Urothelium cell line (cell line): ENCODE measurements at regions not wholly inside any gene's neighbourhood (a gene's known extent, or its start where the extent isn't known, plus 50 kb on each side); places are given as distances from the start of the nearest gene placed in this dataset.

Experiments
- DNase-seq: peaks from one replicate; pipeline ENCODE4 v3.0.0; 2011; ENCODE audit warnings: low spot score, mixed read lengths
- FAIRE-seq: peaks from 2 replicates; lab custom pipeline; 2011; peaks lifted over from hg19 to GRCh38; lab: Jason Lieb, UNC

DNA sequence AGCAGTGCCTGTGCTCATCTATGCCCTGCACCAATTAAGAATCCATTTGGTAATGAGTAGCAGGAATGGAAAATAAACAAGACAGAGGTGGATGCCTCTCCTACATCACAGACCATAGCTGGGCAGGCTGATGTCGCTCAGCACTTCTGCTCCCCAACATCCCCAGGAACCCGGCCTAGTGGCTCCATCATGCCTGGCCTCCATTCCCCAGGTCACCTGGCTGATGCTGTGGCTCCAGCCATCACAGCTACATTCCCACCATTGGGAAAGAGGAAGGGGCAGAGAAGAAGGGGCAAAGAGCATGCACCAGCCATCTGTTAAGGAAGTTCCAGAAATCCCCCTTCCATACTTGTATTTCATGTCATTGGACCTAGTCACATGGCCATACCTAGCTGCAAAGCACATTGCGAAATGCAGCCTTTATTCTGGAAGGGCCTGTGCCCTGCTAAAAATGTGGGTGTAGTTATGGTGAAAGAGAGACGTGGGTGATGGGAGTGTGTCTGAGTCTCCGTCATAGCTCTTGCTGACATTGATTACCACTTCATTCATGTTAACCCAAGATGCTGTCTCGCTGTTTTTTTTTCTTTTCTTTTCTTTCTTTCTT is 86.1 kb upstream of the ADAMTS2 start:
- FAIRE-seq (peak; percentile 40), DNase-seq (no peak)

DNA sequence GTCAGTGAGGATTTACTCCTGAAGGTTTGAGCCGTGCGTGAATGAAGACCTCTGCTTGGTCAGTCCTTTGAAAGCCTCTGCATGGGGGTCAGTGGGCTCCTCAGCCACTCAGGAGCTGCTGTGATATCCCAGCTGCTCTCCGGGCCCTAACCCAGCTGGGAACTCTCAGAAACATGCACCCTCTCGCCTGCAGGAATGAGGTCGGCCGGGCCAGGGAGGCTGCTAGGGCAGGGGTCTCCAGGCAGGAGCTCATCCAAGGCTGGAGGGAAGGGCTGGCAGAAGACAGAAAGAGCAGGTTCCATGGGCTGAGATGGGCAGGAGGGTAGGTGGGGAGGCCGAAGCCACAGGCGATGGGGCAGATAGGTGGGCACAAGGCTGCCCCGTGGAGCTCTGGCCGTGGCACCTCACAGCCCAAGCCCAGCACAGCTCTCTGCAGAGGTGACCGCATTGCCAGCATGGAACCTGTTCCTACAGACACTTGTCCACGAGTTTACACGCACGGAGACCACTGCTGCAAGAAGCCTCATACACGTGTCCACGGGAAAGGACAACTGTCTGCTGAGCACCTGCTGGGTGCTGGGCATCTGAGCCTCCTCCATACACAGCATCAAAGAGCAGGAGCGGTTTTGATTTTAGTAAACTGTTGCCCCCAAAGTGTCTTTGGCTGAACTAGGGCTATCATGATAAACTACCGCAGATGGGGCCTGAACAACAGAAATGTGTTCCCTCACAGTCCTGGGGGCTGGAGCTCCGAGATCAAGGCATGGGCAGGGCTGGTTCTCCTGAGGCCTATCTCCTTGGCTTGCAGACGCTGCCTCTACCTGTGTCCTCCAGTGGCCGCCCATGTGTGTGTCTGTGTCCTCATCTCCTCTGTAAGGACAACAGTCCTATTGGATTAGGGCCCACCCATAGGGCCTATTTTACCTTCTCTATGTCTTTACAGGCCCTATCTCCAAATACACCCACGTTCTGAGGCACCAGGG is 85.2 kb upstream of the ADAMTS2 start:
- FAIRE-seq (no peak), DNase-seq (no peak)

DNA sequence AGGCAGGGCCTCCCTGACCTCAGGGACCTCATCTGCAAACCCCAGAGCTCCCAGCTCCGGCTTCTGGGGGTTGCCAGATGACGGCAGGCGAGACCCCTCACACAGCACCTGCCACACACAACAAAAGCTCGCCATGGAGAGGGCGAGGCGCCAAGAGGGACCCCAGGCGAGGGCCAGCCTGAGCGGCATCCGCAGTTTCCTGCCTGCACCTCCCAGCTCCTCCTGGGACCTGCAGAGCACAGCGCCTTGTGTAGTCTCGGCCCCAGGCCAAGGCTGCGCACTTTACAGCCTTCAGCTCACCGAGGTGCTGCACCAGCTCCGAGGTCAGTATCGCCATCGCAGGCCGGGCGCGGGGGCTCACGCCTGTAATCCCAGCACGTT is 82.4 kb upstream of the ADAMTS2 start:
- FAIRE-seq, result no peak
- no peak for DNase-seq

DNA sequence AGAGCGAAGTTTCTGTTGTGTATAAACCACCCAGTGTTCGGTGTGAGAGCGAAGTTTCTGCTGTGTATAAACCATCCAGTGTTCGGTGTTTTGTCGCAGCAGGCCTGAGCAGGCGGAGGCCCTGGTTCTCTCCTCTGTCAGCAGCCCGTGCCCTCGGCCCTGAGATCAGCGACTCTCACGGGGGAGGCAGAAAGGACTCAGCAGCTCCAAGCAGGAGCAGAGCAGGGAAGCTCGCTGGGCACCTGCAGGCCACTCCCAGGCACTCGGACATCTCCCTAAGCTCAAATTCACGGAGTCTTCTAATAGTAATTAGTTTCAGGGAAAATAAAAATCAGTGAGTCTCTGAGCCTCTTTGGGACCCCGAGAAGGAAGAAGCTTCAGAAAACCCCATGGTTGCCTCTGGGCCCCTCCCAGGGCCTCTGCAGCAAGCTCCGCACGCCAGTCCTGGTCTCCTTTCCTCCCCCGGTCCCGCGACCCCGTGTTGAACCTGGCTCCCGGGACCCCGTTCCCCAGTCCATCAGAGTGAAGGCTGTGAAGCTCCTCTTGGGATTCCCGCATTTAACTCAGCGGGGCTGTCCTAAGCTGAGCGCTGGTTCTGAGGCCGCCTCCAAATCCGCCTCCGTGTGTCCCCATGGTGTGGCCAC is 81.9 kb upstream of the ADAMTS2 start:
- DNase-seq, result no peak

DNA sequence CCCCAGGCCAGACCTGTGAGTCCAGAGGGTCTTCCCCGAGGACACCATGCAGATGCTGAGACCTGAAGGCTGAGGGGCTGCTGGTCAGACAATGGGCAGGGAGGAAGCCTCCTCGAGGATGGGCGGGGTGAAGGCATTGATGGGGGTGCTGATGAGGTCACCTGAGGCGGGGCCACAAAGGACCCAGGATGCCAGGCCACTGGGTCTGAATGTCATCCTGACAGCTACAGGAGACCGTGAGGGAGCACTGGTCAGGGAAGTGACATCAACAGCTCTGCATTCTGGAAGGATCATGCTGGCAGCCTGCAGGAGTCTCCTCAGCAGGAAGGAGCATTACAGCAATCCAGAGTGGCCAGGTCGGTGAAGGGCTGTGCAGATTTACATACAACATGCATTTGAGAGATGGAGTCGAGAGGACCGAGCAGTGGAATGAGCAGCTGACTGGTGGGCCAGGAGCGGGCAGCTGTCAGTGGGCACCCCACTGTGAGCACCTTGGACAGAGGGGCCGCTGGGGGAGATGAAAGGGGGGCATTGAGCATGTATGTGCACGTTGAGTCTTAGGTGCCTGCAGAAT is 77.7 kb upstream of the ADAMTS2 start:
- FAIRE-seq (peak; percentile 42), DNase-seq (no peak)

More for the DNA sequence above, 81.9 kb upstream of the ADAMTS2 start:
- FAIRE-seq, result no peak

DNA sequence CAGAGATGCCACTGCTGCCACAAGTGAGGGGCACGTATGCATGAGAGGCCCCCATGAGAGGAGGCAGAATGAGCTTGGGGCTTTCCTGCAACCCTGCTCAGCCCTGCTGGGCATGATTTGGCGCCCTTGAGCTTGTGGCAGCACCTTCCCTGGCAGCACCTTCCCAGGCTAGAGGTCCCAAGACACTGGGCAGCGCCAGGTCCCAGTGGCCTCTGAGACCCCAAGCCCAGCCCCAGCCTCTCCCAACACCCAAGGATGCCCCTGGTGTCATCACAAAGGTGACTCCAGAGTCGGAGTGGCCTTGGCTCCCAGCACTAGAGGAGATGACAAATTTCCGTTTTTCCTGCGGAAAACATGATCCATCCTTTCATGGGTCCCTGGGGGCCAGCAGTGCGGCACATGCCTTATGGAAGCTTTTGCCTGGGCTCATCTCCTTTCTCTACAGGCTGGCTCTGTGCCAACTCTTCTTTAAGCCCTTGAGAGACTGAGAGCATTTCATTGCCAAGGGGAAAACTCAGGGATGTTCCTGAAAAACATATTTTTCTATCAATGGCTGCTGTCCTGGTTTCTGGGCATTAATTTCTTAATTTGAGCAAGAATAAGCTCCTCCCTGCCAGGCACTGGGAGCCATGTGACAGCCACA is 77.1 kb upstream of the ADAMTS2 start:
- FAIRE-seq (no peak), DNase-seq (no peak)

DNA sequence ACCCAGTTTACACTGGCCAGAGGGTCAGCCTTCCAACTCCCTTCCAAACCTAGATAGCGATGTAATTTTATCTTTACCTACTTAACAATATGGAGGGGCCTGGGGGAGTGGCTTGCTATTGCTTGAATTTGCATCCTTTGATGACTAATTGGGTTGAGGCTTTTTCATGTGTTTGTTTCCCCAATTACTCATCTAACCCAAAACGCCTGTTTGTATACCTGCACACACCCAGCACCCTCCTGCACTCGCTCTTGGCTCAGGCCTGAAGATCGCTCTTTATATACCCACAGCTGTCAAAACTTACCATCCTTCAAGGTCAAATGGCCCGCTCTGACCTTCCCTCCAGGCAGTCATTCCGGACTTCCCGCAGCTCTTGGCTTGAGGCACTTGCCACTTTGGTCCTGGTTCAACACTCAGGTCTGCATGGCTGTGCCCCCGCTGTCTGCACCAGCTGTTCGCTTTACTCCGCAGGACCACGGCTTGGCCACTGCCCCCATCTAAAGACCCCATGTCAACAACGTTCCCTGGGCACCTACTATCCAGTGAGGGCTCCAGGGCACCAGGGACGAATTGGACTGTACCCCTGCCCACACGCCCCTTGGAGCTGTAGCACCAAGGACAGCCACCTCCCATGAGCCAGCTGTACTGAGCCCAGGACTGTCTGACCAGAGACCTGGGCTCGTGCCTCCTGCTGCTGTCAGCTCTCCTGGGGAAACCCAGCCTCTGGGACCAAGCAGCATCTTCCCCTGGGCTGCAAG is 76.1 kb upstream of the ADAMTS2 start:
- DNase-seq, result no peak
- no peak for FAIRE-seq

DNA sequence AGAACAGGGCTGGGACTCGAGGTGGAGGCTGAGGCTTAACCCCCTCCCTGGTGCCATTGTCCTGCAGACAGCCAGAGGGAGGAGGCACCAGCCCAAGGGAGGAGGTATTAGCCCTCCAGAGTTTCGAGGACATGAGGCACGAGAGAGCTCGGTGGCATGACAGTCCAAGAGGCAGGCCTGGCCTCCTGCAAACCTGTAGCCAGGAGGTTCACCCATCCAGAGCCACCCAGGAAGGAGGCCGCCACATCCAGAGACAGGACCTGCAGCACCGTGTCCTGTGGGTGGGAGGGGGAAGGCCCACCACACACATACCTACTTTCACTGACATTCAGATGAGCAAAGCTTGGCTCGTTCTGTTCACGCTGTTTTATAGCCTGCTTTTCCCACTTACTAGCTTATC is 75.2 kb upstream of the ADAMTS2 start:
- DNase-seq (no peak), FAIRE-seq (no peak)

DNA sequence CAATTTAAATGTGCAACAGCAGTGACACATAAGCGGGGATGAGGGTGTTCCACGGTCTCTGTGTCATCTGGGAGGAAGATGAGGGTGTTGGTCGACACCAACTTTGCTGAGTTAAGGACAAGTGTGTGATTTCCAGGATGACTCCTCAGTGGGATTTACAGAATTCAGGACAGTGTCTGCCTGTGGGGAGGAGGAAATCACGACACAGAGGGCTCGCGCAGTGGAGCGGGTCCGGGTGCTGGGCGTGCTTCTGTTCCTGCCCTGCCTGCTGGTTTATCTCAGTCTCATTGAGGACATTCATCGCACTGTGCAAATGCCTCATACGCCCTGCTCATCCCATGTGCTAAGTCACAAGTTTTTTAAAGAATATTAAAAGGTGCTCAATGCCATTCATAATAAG is 73.7 kb upstream of the ADAMTS2 start:
- no peak for FAIRE-seq
- DNase-seq, result no peak

DNA sequence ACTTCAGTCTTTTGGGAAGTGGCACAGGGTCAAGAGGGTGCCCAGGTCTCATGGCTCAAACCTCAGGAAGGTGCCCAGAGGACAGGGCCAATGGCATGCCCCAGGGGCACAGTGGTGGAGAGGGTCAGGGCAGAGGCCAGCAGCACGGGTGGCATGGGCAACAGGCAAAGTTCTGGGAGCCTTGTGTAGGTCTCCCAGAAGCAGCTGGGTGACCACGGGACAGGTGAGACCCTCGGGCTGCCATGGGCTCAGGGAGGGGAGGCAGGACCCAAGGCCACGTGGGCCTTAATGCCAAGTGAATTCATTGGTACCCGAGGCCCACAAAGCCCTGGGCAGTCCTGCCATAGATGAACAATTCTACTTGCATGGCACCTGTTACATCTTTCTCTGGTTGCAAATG is 72.4 kb upstream of the ADAMTS2 start:
- FAIRE-seq, result no peak
- DNase-seq, result no peak

DNA sequence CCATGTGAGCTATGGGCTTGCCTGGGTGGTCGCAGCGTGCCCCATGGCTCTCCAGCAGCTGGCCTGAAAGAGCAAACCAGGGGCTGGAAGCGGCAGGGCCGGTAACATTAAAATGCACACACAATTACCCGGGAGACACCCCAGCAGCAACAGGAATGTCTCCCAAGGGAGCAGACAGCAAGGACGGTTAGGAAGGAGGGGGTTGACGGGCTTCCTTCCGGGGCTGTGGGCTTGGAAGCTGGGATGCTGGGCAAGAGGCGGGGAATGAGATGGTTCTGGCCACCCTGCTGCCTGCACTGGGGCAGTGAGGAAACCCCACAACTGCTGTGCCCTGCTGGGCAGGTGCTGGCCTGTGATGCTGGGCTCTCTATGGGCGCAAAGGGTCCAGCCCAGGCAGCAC is 71.8 kb upstream of the ADAMTS2 start:
- no peak for FAIRE-seq
- no peak for DNase-seq

DNA sequence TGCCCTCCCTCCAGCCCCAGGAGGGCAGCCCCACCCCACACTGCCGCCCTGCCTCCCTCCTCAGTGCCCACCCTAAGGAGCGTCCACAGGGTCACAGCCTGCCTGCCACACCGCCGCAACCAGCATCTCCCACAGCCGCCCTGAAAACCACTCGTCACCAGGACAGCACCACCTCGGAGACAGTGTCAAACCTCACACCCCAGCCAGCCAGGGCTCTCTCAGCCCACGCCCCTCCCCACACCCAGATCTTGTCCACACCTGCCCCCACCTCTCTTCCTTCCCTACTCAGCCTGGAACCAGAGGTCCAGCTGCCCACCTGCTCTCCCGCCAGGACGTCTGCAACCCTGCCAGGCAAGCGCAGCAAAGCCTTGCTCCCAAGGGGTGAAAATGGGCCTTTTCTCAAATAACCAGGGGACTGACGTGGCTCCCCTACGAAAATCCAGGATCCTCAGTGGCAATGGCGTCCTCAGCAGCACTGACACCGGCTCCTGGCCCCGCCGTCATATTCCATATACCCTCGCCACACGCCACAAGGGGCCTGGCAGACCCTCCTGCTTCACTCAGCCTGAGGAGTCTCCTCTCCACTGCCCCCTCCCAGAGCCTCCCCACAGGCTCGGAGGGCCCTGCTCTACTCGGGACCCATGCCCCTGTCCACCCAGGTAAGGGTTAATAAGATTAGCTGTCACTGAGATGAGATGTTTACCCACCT is 71.0 kb upstream of the ADAMTS2 start:
- no peak for FAIRE-seq
- no peak for DNase-seq

DNA sequence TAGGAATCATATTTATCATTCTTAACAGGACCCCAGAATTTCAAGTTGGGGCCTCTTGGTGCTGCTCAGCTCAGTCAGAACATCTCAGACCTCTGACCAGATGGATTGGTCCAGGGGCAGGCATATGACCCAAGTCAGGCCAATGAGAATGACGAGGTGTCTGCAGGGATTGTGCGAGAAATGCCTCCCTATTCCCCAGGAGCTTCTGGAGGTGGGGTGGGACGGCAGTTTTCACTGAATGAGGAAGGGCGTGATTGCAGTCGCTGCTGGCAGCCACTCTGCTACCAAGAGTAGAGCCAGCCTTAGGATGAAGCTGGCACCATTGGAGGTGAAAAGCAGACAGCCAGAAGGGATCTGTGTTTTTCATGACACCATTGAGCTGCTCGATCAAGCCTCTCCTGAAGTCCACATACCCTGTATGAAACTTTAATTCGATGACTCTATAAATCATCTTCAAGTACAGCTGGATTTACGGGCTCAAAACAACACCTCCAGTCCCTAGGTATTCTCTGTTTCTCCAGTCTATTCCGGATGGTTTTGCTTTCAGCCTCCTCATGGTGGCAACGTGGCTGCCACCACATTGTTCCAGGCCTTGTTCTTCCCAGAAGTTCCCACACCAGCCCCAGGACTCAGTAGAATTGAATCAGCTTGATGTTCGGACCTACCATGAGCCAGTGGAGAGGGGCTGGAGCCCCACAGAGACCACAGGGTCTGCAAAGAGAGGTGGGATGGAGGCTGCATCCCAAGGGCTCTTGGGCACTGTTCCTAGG is 70.2 kb upstream of the ADAMTS2 start:
- FAIRE-seq, result no peak
- DNase-seq, result no peak

DNA sequence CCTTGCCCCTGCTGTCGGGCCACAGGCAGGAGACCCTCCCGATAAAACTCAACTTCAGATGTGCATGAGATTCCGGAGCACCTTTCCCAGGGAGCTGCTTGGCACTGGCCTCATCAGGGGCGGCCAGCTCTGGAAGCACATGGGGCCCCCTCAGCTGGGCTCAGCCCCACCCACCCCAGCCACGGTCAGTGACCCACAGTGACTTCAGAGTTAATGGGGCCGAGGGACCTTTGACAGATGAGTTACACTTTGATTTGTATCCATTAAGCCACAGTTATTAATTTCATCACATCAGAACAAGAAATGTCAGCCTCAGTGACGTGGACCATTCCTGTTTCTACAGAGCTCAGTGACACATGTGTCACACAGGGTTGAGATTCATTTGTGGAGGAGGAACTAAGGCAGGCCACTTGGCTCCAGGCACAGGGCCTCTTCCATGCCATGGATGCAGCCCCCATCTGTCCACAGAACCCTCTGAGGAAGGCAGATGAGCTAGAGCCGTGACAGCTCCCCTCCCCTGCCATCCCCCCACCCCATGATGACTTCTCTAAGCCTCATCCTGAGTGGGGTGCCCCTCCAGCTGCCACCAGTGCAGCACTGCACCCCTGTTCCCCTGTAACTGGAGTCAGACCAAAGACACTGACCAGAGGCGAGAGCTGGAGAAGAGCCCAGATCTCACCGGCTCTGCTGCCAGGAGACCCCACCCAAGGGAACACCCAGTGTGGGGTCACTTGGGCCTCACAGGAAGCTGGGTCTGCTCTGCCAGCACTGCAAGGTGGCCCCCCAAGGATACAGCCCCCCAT is 69.4 kb upstream of the ADAMTS2 start:
- FAIRE-seq (no peak), DNase-seq (no peak)

DNA sequence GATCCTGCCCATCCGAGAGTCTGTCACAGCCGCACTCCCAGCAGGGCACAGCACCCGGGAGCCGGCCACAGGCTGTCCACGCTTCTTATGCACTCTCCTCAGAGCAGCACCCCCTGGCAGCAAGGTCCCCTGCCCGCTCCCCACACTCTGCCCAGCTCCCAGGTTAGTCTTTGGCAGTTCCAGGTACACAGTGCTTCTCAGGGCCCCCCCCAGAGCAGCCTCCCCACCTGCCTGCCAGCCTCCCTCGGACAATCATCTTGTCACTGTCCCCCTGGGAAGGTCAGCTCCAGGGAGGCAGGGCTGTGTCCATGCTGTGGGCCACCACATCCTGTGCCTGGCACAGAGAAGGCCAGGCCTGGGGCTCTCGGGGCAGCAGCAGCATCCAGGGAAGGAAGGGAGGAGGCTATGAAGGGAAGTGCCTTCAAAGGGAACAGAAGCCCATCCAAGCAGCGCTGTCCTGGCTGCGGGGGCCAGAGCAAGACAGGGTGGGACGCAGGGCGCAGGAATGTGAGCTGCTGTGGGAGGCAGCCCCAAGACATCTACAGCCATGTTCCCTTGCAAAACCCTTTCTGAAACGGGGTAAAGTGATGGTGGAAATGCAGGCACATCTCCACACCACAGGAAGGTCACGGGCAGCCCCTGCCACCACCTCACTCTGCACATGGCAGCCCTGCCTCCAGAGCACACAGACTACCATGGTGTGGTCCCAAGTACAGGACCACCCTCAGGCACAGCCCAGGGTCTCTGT is 68.6 kb upstream of the ADAMTS2 start:
- FAIRE-seq, result no peak
- no peak for DNase-seq

DNA sequence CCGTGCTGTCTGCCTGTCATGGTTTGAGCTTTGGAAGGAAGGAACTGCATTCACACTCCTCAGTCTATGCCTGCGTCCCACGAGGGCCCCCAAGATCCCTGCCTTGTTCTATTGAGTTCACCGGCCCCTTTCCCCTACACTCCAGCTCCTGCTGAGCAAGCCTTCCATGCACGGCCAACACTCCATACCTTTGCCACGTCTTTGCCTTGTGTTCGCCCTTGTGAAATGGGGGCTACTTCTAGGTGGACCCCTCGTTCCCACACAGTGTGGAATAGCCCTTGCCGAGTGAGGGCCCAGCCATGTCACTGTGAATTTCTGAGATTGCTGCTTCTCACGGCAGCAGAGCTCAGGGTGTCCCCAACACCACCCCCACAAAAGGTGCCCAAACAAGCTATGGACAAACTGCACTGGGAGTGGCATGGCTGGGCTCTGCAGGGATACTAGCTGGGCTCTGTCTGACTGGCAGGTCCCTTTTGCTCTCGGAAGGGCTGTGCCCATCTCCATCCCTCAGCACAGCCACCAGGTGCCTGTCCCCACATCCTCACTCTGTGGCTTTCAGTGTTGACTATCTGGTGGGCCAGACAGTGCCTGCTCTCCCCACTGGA is 67.9 kb upstream of the ADAMTS2 start:
- no peak for FAIRE-seq
- no peak for DNase-seq
